HG03066 (cell line): ENCODE measurements at regions not wholly inside any gene's neighbourhood (a gene's known extent, or its start where the extent isn't known, plus 50 kb on each side); places are given as distances from the start of the nearest gene placed in this dataset.
"Not testable (repeated sequence)": the region's sequence is repeated elsewhere in the genome, so short reads cannot be mapped to it uniquely, and the experiment has no call there.

ENCODE experiments used
- ATAC-seq: cut with Tn5 transposase; IDR thresholded peaks from one replicate; pipeline ENCODE4 v1.9.1; 2021; ENCODE audit warnings: low read depth; ENCODE audit not compliant: unreplicated experiment

GRCh38 chr1:143785883-143786282 is 185.9 kb downstream of the FAM72C start:
- not testable (repeated sequence) for ATAC-seq

- ATAC-seq, result not testable (repeated sequence)
Observed at GRCh38 chr1:143784239-143784882, 187.4 kb downstream of the FAM72C start.

GRCh38 chr1:143778178-143778577 is 193.6 kb downstream of the FAM72C start:
- not testable (repeated sequence) for ATAC-seq

GRCh38 chr1:143764831-143765230 is 207.0 kb downstream of the FAM72C start:
- ATAC-seq, result not testable (repeated sequence)

- not testable (repeated sequence) for ATAC-seq
Observed at GRCh38 chr1:143760366-143760765, 211.4 kb downstream of the FAM72C start.

GRCh38 chr1:143755961-143756360 is 215.8 kb downstream of the FAM72C start:
- not testable (repeated sequence) for ATAC-seq

- ATAC-seq, result no peak
Observed at GRCh38 chr1:143748906-143749305, 222.9 kb downstream of the FAM72C start.

- ATAC-seq, result no peak
Observed at GRCh38 chr1:143736562-143736961, 235.2 kb downstream of the FAM72C start.

- ATAC-seq, result no peak
Observed at GRCh38 chr1:143735764-143736461, 235.9 kb downstream of the FAM72C start.

GRCh38 chr1:143734261-143734660 is 237.5 kb downstream of the FAM72C start:
- ATAC-seq, result not testable (repeated sequence)

- not testable (repeated sequence) for ATAC-seq
Observed at GRCh38 chr1:143730890-143731289, 240.9 kb downstream of the FAM72C start.

GRCh38 chr1:143729449-143730111 is 242.2 kb downstream of the FAM72C start:
- not testable (repeated sequence) for ATAC-seq

GRCh38 chr1:143728802-143729448 is 242.9 kb downstream of the FAM72C start:
- ATAC-seq, result peak; percentile 88

- ATAC-seq, result no peak
Observed at GRCh38 chr1:143727263-143727662, 244.5 kb downstream of the FAM72C start.

- no peak for ATAC-seq
Observed at GRCh38 chr1:143721024-143721373, 250.8 kb downstream of the FAM72C start.

GRCh38 chr1:143720087-143721023 is 251.4 kb downstream of the FAM72C start:
- no peak for ATAC-seq

- no peak for ATAC-seq
Observed at GRCh38 chr1:143718524-143718923, 253.3 kb downstream of the FAM72C start.

- ATAC-seq, result no peak
Observed at GRCh38 chr1:143718021-143718420, 253.8 kb downstream of the FAM72C start.

- no peak for ATAC-seq
Observed at GRCh38 chr1:143717434-143717833, 254.4 kb downstream of the FAM72C start.

GRCh38 chr1:143714913-143715312 is 256.9 kb downstream of the FAM72C start:
- ATAC-seq, result not testable (repeated sequence)
